Fibroblast of pulmonary artery (primary cell): ENCODE measurements at regions not wholly inside any gene's neighbourhood (a gene's known extent, or its start where the extent isn't known, plus 50 kb on each side); places are given as distances from the start of the nearest gene placed in this dataset.
A peak's percentile ranks its signal among the peaks of the same experiment; 100 is the strongest.
"Not testable (repeated sequence)": the region's sequence is repeated elsewhere in the genome, so short reads cannot be mapped to it uniquely, and the experiment has no call there.

Source experiments
- DNase-seq: peaks from one replicate; pipeline ENCODE4 v3.0.0-alpha.2; 2010; ENCODE audit warnings: low read depth
- H3K4me3 ChIP-seq: replicated peaks from 2 replicates; pipeline ENCODE4 v1.5.1; 2011; ENCODE audit warnings: low read depth, mild to moderate bottlenecking, control low read depth, low read length, moderate library complexity
- TF ChIP-seq, protein P1 (sequence below): IDR thresholded peaks from 2 replicates; pipeline ENCODE4 v1.5.1; 2011; ENCODE audit warnings: mild to moderate bottlenecking, control low read depth, low read length, inconsistent platforms; ENCODE audit errors: missing control alignments

DNA sequence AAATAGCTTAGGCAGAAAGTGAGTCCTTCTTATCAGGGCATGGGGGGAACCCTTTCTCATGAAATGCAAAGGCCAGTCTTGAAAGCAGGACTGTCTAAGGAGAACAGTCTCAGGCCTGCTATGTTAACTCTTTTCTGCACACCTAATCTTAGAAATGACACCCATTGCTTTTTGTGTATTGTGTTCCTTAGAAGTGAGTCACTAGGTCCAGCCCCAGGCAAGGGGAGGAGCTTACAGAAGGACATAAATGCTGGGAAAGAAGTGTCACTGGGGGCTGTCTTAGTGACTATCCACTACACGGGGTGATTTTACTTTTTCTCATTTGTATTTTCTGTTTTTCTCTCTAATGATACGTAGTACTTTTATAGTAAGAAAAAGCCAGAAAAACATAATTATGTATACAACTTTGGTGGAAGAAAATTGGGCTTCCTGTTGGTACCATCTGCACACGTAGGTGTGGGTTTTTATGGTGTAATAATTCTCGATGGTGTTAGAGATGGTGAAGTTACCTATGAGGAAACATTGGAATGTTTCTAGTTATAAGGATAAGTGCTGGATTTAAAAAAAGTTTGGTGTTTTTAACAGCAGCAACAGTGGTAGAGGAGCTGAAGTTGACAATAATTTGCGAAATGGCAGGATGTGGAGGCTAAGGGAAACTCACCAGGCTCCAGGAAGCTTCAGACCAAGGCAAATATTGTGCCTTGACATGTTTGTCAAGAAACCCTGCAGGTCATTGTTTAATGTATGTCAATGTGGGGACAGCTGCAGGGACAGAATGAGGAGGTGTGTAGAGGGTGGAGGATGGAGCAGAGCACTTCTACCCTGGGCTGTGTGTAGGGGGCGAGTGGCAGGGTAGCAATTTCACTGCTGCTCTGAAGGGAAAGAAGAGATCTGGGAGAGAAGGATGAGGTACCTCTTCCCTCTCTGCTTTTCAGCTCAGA lies 214.9 kb downstream of the KTN1 start:
- DNase-seq, result peak; percentile 70
- TF ChIP-seq, protein P1, sequence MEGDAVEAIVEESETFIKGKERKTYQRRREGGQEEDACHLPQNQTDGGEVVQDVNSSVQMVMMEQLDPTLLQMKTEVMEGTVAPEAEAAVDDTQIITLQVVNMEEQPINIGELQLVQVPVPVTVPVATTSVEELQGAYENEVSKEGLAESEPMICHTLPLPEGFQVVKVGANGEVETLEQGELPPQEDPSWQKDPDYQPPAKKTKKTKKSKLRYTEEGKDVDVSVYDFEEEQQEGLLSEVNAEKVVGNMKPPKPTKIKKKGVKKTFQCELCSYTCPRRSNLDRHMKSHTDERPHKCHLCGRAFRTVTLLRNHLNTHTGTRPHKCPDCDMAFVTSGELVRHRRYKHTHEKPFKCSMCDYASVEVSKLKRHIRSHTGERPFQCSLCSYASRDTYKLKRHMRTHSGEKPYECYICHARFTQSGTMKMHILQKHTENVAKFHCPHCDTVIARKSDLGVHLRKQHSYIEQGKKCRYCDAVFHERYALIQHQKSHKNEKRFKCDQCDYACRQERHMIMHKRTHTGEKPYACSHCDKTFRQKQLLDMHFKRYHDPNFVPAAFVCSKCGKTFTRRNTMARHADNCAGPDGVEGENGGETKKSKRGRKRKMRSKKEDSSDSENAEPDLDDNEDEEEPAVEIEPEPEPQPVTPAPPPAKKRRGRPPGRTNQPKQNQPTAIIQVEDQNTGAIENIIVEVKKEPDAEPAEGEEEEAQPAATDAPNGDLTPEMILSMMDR, result no peak
- no peak overlapping the region for H3K4me3 ChIP-seq

DNA sequence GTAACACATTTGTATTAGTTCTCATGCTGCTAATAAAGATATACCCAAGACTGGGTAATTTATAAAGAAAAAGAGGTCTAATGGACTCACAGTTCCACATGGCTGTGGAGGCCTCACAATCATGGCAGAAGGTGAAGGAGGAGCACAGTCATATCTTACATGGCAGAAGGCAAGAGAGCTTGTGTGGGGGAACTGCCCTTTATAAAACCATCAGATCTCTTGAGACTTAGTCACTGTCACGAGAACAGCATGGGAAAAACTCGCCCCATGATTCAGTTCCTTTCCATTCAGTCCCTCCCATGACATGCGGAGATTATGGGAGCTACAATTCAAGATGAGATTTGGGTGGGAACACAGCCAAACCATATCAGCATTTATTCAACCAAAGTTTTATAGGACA lies 216.5 kb downstream of the KTN1 start:
- DNase-seq, result peak; percentile 78

DNA sequence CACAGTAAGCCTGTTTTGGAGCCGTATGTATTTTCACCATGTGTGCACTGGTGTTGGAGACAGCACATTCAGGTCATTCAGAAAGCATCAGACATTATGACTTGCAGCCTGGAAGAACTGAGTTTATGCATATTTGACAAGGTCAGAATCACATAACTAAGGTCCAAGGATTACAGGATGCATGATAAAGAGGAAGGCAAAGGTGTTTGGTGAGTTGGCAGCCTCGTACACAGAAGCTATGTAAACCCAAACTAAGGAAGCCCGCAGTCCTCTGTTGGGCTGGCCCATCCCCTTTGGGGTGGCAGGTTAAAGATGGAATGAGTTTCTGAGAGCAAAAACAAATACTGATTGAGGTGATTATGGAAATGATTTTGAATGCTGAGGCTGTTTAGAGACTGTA lies 218.4 kb downstream of the KTN1 start:
- no peak overlapping the region for H3K4me3 ChIP-seq
- TF ChIP-seq, protein P1, result no peak
- DNase-seq, result no peak

More for the DNA sequence above, 216.5 kb downstream of the KTN1 start:
- not testable (repeated sequence) for H3K4me3 ChIP-seq

DNA sequence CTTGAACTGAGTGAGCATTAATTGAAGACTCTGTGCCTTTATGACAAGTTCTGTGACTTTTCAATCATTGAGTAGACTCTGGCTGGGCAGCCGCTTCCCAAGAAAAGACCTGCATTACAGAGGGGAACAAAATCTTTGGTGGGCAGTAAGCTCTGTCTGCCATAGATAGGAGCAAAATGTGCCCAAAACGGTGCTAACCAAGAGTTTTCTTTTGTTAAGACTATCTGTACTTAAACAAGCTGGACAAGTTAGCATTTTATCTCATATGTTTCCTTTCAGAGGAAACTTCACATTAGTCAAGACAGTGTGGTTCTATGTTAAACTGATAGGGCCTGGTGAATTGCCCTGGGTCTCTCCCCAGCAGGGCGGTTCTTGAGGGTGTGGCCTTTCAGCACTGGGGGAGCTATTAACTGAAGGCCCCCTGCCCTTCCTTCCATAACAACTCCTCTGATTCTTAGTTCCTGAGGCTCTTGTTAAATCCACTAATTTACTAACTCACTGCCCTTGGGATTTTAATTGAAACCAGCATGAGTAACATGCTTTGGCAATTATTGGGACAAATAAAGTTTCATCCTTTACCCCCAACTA lies 219.6 kb downstream of the KTN1 start:
- no peak overlapping the region for H3K4me3 ChIP-seq
- TF ChIP-seq, protein P1, result no peak
- DNase-seq, result no peak

DNA sequence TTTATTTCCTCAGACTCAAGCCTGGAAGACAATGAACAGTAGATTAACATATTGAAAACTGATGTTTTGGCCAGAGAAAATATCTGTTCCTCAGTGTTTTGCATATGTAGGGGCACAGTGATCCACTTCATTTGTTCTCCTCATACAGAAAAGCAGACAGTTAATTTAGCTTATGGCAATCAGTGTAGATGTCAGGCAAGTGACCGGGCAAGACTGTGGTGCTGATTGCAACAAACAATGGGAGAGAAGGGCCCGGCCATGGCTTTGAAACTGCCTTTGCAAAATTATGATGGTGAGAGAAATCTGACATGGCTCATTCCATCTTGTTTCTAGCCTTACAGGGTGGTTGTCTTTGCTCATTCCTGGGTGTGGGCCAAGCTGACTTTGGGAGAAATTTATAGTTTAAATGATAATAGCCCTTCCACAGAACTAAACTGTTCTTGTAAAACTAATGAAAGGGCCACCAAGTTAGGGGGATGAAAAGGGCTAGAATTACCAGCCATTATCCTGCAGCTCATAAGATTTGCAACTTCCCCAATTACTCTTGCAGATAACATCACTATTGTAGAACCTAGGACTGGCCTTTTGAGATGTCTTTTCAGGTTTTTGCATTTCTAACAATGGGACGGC lies 220.3 kb downstream of the KTN1 start:
- H3K4me3 ChIP-seq, result no peak overlapping the region
- TF ChIP-seq, protein P1, result no peak
- no peak for DNase-seq

DNA sequence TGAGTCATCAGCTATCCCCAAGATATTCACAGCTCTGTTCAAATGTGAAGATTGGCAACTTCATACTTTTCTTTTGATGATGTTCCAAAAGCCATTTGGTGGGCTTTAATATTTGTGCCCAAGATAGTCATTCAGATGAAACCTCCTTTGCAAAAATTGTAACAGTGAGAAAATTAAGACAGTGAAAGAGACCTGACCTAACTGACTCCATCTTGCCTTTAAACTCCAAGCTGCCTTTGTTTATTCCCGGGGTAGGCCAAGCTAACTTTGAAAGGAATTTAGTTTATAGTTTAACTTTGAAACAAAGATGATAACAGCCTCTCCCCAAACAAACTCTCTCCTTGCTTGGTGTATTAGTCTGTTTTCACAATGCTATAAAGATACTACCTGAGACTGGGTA lies 221.1 kb downstream of the KTN1 start:
- TF ChIP-seq, protein P1, result no peak

More for the DNA sequence above, 221.1 kb downstream of the KTN1 start:
- no peak overlapping the region for H3K4me3 ChIP-seq
- DNase-seq, result no peak
